Mesodermal cell (in vitro differentiated cells): ENCODE measurements at regions not wholly inside any gene's neighbourhood (a gene's known extent, or its start where the extent isn't known, plus 50 kb on each side); places are given as distances from the start of the nearest gene placed in this dataset.

Experiments
- H3K27ac ChIP-seq: 2 replicates; pipeline ENCODE4 v1.7.0; 2013; ENCODE audit warnings: mild to moderate bottlenecking, low read depth, low read length, moderate library complexity; ENCODE audit not compliant: severe bottlenecking
- H3K36me3 ChIP-seq: 2 replicates; pipeline ENCODE4 v1.7.1; 2013; ENCODE audit warnings: mild to moderate bottlenecking, low read length, moderate library complexity; ENCODE audit not compliant: control insufficient read depth, insufficient read depth
- H3K4me1 ChIP-seq: one replicate; pipeline ENCODE4 v1.7.1; 2013; ENCODE audit warnings: mild to moderate bottlenecking, low read length; ENCODE audit not compliant: insufficient read depth, control insufficient read depth, poor library complexity, severe bottlenecking
- H3K4me3 ChIP-seq: 2 replicates; pipeline ENCODE4 v1.7.0; 2013; ENCODE audit warnings: low read length, control low read depth, mild to moderate bottlenecking; ENCODE audit not compliant: insufficient read depth, poor library complexity, severe bottlenecking; ENCODE audit errors: extremely low read depth
- H3K9me3 ChIP-seq: 2 replicates; pipeline ENCODE4 v1.7.1; 2013; ENCODE audit warnings: mild to moderate bottlenecking, low read length, moderate library complexity; ENCODE audit not compliant: control insufficient read depth
- WGBS, 2 experiments: methylation state at CpG; one replicate each; pipeline ENCODE4 v1.1.5; 2013; ENCODE audit warnings: missing lambda C conversion rate in 2 of 2; ENCODE audit not compliant: insufficient coverage in 2 of 2; 5-methylcytosine and 5-hydroxymethylcytosine counted together

- Histone ChIP-seq H3K9me3 (no peaks in the 10 kb centered on the region), H3K4me3 (no peak overlapping the region), H3K36me3 (no peaks in the 10 kb centered on the region), H3K27ac (no peak overlapping the region), H3K4me1 (no peaks in the 10 kb centered on the region)
- WGBS, 2 experiments, result 67 to 80% methylated on average over 2 to 4 of the region's 6 CpGs
These were observed 51.5 kb upstream of the DLX6 start for GRCh38 chr7:96953676-96954513.
